ENCODE measurements at regions not wholly inside any gene's neighbourhood (a gene's known extent, or its start where the extent isn't known, plus 50 kb on each side); places are given as distances from the start of the nearest gene placed in this dataset.
A peak's percentile ranks its signal among the peaks of the same experiment; 100 is the strongest.
"Not testable (repeated sequence)": the region's sequence is repeated elsewhere in the genome, so short reads cannot be mapped to it uniquely, and the experiment has no call there.

GRCh38 chr9:7626571-7627029 is 173.0 kb downstream of the DMAC1 start:
- DNase-seq = not testable (repeated sequence)

- DNase-seq = no peak
Observed at GRCh38 chr9:7622481-7622880, 177.1 kb downstream of the DMAC1 start.

- DNase-seq = no peak
Observed at GRCh38 chr9:7615344-7615743, 184.2 kb downstream of the DMAC1 start.

- no peak for DNase-seq
Observed at GRCh38 chr9:7613931-7614330, 185.6 kb downstream of the DMAC1 start.

GRCh38 chr9:7608261-7608660 is 191.3 kb downstream of the DMAC1 start:
- DNase-seq = no peak

- no peak for DNase-seq
Observed at GRCh38 chr9:7607421-7607820, 192.2 kb downstream of the DMAC1 start.

- DNase-seq = no peak
Observed at GRCh38 chr9:7606591-7606990, 193.0 kb downstream of the DMAC1 start.

GRCh38 chr9:7601739-7602138 is 197.8 kb downstream of the DMAC1 start:
- DNase-seq = no peak

GRCh38 chr9:7597716-7598115 is 201.9 kb downstream of the DMAC1 start:
- DNase-seq = no peak

- no peak for DNase-seq
Observed at GRCh38 chr9:7592321-7593316, 207.0 kb downstream of the DMAC1 start.

- no peak for DNase-seq
Observed at GRCh38 chr9:7591501-7591900, 208.1 kb downstream of the DMAC1 start.

- no peak for DNase-seq
Observed at GRCh38 chr9:7580568-7580967, 219.0 kb downstream of the DMAC1 start.

- DNase-seq = no peak
Observed at GRCh38 chr9:7579351-7579750, 220.2 kb downstream of the DMAC1 start.

- DNase-seq = no peak
Observed at GRCh38 chr9:7578951-7579350, 220.6 kb downstream of the DMAC1 start.

- DNase-seq = peak in 29 of 56 donors; percentile 1 to 65 (median 15)
Observed at GRCh38 chr9:7570107-7570720, 229.4 kb downstream of the DMAC1 start.

- no peak for DNase-seq
Observed at GRCh38 chr9:7567687-7568086, 231.9 kb downstream of the DMAC1 start.

- DNase-seq = peak in 1 of 56 donors; percentile 6
Observed at GRCh38 chr9:7561527-7562080, 238.0 kb downstream of the DMAC1 start.

- peak in 2 of 56 donors; percentile 13 to 21 for DNase-seq
Observed at GRCh38 chr9:7560669-7561305, 238.8 kb downstream of the DMAC1 start.

- DNase-seq = no peak
Observed at GRCh38 chr9:7554699-7555098, 244.9 kb downstream of the DMAC1 start.

- DNase-seq = not testable (repeated sequence)
Observed at GRCh38 chr9:7552706-7553105, 246.9 kb downstream of the DMAC1 start.

- DNase-seq = peak in 1 of 56 donors; percentile 12
Observed at GRCh38 chr9:7549249-7549648, 250.3 kb downstream of the DMAC1 start.

- DNase-seq = no peak
Observed at GRCh38 chr9:7546261-7546660, 253.3 kb downstream of the DMAC1 start.
